GM12873 (cell line): ENCODE measurements at regions not wholly inside any gene's neighbourhood (a gene's known extent, or its start where the extent isn't known, plus 50 kb on each side); places are given as distances from the start of the nearest gene placed in this dataset.

Experiments
- TF ChIP-seq, protein P1 (sequence below): IDR thresholded peaks from 2 replicates; pipeline ENCODE4 v1.5.1; 2012; ENCODE audit warnings: low read depth, mild to moderate bottlenecking, moderate library complexity, low read length, control low read depth; ENCODE audit not compliant: insufficient read depth; ENCODE audit errors: missing control alignments

DNA sequence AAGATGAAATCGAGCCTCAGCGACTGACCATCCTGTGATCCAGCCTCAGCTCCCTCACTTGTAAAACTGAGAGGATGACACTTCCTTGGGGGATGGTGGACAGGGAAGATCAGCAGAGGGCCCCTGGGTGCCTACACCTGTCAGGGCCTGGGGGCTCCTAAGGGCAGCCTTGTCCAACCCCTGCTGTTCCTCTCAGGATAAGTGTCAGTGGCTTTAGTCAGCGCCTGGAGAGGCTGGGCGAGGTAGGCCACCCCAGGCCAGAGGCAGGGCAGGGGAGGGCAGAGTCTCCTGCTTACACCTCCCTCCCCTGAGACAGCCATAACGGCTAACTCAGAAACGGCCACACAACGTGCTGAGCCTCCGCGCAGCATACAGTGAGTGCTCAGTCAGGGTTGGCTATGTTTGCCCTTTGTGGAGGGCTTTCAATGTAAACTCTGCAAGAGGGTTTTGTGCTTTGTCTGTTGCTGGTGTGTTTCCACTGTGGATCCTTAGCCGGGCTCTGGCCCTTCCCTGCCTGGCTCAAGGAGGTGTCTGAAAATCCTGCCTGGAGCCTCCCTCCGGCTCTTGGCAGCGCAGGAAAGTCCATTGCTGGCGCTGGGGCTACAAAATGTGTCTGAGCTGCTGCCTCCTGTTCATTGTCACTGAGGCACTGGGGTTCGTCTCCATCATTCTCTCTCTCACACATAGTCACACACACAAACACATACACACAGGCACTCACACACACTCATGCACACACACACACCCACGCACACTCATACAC lies 588.4 kb downstream of the PTPRU start:
- TF ChIP-seq, protein P1, sequence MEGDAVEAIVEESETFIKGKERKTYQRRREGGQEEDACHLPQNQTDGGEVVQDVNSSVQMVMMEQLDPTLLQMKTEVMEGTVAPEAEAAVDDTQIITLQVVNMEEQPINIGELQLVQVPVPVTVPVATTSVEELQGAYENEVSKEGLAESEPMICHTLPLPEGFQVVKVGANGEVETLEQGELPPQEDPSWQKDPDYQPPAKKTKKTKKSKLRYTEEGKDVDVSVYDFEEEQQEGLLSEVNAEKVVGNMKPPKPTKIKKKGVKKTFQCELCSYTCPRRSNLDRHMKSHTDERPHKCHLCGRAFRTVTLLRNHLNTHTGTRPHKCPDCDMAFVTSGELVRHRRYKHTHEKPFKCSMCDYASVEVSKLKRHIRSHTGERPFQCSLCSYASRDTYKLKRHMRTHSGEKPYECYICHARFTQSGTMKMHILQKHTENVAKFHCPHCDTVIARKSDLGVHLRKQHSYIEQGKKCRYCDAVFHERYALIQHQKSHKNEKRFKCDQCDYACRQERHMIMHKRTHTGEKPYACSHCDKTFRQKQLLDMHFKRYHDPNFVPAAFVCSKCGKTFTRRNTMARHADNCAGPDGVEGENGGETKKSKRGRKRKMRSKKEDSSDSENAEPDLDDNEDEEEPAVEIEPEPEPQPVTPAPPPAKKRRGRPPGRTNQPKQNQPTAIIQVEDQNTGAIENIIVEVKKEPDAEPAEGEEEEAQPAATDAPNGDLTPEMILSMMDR = no peak

GRCh38 chr1:29824025-29824424 lies 587.7 kb downstream of the PTPRU start:
- TF ChIP-seq, protein P1 = no peak

- TF ChIP-seq, protein P1 = no peak
Measured at GRCh38 chr1:29823561-29823960, 587.2 kb downstream of the PTPRU start.

- TF ChIP-seq, protein P1 = no peak
Measured at GRCh38 chr1:29821605-29822004, 585.3 kb downstream of the PTPRU start.

DNA sequence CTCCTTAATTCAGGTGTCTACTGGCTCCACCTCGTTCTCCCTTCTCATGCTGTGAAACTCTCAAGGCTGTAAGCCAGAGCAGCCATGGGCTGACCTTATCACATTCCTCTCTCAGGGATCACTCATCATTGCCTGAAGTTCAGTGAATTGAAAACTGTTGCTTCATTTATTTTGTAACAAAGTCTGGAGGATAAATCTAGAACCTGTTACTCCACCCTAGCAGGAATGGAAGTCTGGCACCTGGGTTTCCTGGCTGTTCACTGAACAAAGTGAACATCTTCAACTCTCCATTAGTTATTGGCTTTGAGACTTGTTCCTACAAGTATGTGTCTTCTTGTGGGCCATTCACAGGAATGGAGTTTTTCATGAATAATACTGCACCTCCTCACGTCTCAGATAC lies 584.1 kb downstream of the PTPRU start:
- TF ChIP-seq, protein P1 = no peak

- TF ChIP-seq, protein P1 = no peak
Measured at GRCh38 chr1:29812408-29813135, 576.2 kb downstream of the PTPRU start.

DNA sequence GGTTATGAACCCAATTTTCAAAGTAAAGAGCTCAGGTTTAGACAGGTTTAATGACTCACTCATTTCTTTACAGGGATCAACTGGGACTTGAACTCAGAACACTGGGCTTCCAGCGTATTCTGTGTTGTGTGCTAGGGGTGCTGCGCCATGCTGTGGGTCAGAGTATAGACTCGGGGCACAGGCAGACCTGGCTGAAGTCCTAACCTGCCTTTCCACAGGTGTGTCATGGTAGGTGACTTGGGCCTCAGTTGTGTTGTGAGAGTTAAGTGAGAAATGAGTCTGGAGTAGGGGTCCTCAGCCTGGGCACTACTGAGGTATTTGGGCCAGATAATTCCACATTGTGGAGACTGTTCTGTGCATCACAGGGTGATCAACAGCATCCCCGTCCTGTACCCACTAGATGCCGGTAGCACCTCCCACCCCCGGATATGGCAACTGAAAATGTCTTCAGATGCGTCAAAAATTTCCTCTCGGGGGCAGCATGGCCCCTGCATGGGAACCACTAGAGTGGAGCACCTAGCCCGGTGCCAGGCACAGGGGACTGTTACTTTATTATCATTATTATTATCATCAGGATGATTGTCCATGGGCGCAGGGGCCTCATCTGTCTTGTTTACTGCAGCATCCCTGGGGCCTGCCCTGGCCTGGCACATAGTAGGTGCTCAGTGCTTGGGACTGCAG lies 575.5 kb downstream of the PTPRU start:
- TF ChIP-seq, protein P1 = no peak
